Transverse colon (tissue), 4 donors: ENCODE measurements at regions not wholly inside any gene's neighbourhood (a gene's known extent, or its start where the extent isn't known, plus 50 kb on each side); places are given as distances from the start of the nearest gene placed in this dataset.
A peak's percentile ranks its signal among the peaks of the same experiment; 100 is the strongest.

ENCODE experiments used
- DNase-seq: peaks from one replicate; pipeline ENCODE4 v3.0.0-alpha.2; 2019
- H3K27ac ChIP-seq, 4 donors: fragments of 200-600 bp; sonication (generic); 2 replicates each; pipeline ENCODE4 v1.5.1; 2016 to 2018; ENCODE audit warnings: inconsistent platforms in 4 of 4
- H3K27me3 ChIP-seq: fragments of 200-600 bp; sonication (generic); 2 replicates; pipeline ENCODE4 v1.5.1; 2017; ENCODE audit warnings: inconsistent platforms
- H3K36me3 ChIP-seq, 4 donors: fragments of 200-600 bp; sonication (generic); 2 replicates each; pipeline ENCODE4 v1.5.1; 2017 to 2019; ENCODE audit warnings: inconsistent platforms in 4 of 4
- H3K4me1 ChIP-seq, 4 donors: fragments of 200-600 bp; sonication (generic); 2 replicates each; pipeline ENCODE4 v1.5.1; 2017 to 2020; ENCODE audit warnings: inconsistent platforms in 4 of 4
- H3K4me3 ChIP-seq, 4 donors: fragments of 200-600 bp; sonication (generic); 1 replicate in 1 of 4; 2 replicates in 3 of 4; pipeline versions ENCODE4 v1.5.1 to v1.6.1; 2017 to 2019; ENCODE audit warnings: inconsistent platforms in 4 of 4
- H3K9me3 ChIP-seq, 2 donors: fragments of 200-600 bp; sonication (generic); 2 replicates each; pipeline ENCODE4 v1.5.1; 2017 to 2019; ENCODE audit warnings: inconsistent platforms in 2 of 2
- EP300 ChIP-seq: sonication (generic); formaldehyde crosslinking; IDR thresholded peaks from one replicate; pipeline ENCODE4 v1.6.1; 2017; ENCODE audit warnings: antibody characterized with exemption, low read depth
- POLR2A ChIP-seq: fragments of 450-650 bp; IDR thresholded peaks from one replicate; pipeline ENCODE4 v1.6.1; 2016; ENCODE audit warnings: antibody characterized with exemption, mild to moderate bottlenecking, moderate library complexity
- POLR2AphosphoS5 ChIP-seq, 3 donors: sonication (generic); formaldehyde crosslinking; IDR thresholded peaks; one replicate each; pipeline ENCODE4 v1.6.1; 2016; ENCODE audit warnings: antibody characterized with exemption in 3 of 3
- WGBS, 2 donors: methylation state at CpG; one replicate each; pipeline ENCODE4 v1.1.5; 2018; ENCODE audit warnings: low coverage in 1 of 2; 5-methylcytosine and 5-hydroxymethylcytosine counted together
- in situ Hi-C, 4 donors: fragments of 200-750 bp; cut with MboI; loops; one replicate each; pipeline versions ENCODE4 v1.15.0 to v1.15.1; 2017; ENCODE audit warnings: low sequenced_read_pairs in 3 of 4, low pct_ligation_motif_present in 1 of 4, low pct_unique_long_range_greater_than_20kb in 1 of 4
- intact Hi-C: fragments of 100-400 bp; cut with DNase I; formaldehyde crosslinking; loops from one replicate; pipeline ENCODE4 v1.15.1; 2023; ENCODE audit warnings: low total_unique reads
- TF ChIP-seq, protein P1 (sequence below), 5 experiments: fragments of 200-600 bp in 3 of 5; fragments of 450-650 bp in 2 of 5; sonication (generic) in 3 of 5; IDR thresholded peaks; 1 replicate in 2 of 5; 2 replicates in 3 of 5; pipeline ENCODE4 v1.5.1; 2016 to 2017; ENCODE audit warnings: antibody characterized with exemption in 5 of 5, inconsistent platforms in 3 of 5, mild to moderate bottlenecking in 2 of 5, moderate library complexity in 1 of 5

DNA sequence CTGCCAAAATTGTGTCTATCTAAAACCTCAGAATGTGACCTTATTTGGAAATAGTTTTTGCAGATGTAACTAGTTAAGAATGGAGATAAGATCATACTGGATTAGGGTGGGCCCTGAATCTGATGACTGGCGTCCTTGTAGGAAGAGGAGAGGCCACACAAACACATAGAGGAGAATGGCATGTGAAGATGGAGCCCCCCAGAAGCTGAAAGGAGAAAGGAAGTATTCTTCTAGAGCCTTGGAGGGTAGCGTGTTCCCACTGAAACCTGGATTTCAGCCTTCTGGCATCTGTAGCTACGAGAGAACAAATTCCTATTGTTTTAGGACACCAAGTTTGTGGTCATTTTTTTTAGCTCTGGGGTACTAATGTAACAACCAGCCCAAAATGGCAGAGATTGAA lies 423.0 kb upstream of the TPM1 start:
- no peak overlapping the region for H3K4me3 ChIP-seq
- in situ Hi-C loops = no loop called here
- intact Hi-C loops = no loop called here
- no peaks in the 10 kb centered on the region for H3K27me3 ChIP-seq
- H3K4me1 ChIP-seq = peaks cover 0 to 17% (median 7%) of the 10 kb centered on the region in 4 donors
- 57 to 84% methylated on average over 1 to 3 of the region's 3 CpGs for WGBS, 2 donors
- no peak overlapping the region for H3K27ac ChIP-seq
- TF ChIP-seq, protein P1, sequence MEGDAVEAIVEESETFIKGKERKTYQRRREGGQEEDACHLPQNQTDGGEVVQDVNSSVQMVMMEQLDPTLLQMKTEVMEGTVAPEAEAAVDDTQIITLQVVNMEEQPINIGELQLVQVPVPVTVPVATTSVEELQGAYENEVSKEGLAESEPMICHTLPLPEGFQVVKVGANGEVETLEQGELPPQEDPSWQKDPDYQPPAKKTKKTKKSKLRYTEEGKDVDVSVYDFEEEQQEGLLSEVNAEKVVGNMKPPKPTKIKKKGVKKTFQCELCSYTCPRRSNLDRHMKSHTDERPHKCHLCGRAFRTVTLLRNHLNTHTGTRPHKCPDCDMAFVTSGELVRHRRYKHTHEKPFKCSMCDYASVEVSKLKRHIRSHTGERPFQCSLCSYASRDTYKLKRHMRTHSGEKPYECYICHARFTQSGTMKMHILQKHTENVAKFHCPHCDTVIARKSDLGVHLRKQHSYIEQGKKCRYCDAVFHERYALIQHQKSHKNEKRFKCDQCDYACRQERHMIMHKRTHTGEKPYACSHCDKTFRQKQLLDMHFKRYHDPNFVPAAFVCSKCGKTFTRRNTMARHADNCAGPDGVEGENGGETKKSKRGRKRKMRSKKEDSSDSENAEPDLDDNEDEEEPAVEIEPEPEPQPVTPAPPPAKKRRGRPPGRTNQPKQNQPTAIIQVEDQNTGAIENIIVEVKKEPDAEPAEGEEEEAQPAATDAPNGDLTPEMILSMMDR (IDR thresholded peaks at IDR 0.05) = no peak
- TF ChIP-seq POLR2A (no peak), EP300 (no peak), POLR2AphosphoS5 (IDR thresholded peaks at IDR 0.05) (no peak)
- no peak for DNase-seq
- no peaks in the 10 kb centered on the region for H3K36me3 ChIP-seq
- H3K9me3 ChIP-seq = no peaks in the 10 kb centered on the region

DNA sequence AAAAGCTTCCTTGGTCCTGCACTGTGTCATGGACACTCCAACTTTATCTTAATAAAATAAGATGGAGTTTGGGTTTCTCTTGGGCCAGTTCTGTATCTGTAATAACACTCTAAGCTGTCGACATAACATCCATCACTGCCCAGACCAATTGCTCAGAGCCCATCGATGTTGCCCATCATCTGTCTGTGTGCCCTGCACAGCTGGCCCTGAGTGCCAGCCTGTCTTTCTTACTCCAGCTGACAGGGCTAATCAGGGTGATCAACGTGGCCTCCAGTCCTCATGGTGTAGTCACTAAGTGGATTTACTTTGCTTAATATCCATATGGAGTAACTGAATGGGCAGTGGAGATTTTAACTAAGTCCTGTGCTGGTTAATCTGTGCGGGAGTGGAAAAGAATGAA lies 419.8 kb upstream of the TPM1 start:
- Histone ChIP-seq H3K4me1 (peaks cover 0 to 26% (median 7%) of the 10 kb centered on the region in 4 donors), H3K27ac (no peak overlapping the region), H3K27me3 (no peaks in the 10 kb centered on the region), H3K4me3 (no peak overlapping the region), H3K36me3 (no peaks in the 10 kb centered on the region), H3K9me3 (no peaks in the 10 kb centered on the region)
- DNase-seq = no peak
- intact Hi-C loops = no loop called here
- in situ Hi-C loops = no loop called here
- WGBS, 2 donors = 79 to 83% methylated on average over 1 to 4 of the region's 4 CpGs
- TF ChIP-seq POLR2A (no peak), POLR2AphosphoS5 (IDR thresholded peaks at IDR 0.05) (no peak), EP300 (no peak)
- TF ChIP-seq, protein P1 (IDR thresholded peaks at IDR 0.05) = no peak

DNA sequence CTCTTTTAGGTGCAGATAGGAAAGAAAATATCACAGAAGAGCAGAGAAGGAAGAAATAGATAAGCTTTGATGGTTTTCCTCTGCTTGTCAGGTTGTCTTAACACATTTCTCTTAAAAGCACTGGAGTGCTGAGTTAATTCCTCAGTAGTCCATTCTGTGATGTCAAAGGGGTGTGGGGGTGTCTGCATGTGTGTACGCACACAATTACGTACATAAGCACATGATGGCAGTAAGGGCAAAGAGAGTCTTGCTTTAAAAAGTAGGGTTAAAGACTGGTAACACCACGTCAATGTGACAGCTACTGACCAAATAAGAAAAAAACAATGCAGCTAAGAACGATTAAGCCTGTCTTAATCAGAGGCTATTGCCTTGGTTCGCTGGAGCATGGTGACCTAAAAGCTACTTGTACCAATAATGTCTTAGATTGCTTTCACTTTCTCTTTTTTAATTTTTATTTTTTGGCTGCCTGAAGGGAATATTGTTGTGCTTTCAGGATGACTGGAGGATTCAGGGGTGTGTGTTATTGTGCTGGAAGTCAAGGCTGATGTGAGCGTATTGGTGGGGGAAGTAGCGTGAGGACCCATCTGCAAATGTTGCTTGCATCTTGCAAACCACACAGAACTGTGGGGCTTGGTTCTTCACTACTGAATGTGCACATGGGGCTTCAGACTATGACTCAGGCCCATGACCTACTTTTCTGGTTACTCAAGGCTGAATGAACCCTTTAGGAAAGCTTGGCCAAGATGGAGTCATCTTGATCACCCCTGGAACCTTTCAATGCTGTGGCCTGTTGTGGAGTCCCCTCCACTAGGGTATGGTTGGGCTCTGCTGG lies 417.8 kb upstream of the TPM1 start:
- DNase-seq = no peak
- Histone ChIP-seq H3K27me3 (no peaks in the 10 kb centered on the region), H3K4me1 (peaks cover 0 to 14% (median 3%) of the 10 kb centered on the region in 4 donors), H3K9me3 (no peaks in the 10 kb centered on the region), H3K27ac (peak overlapping the region; percentile 5 to 26 (median 23)), H3K4me3 (no peak overlapping the region), H3K36me3 (no peaks in the 10 kb centered on the region)
- in situ Hi-C loops = no loop called here
- intact Hi-C loops = no loop called here
- no peak for TF ChIP-seq EP300
- WGBS, 2 donors = 67 to 69% methylated on average over 6 to 7 of the region's 7 CpGs

DNA sequence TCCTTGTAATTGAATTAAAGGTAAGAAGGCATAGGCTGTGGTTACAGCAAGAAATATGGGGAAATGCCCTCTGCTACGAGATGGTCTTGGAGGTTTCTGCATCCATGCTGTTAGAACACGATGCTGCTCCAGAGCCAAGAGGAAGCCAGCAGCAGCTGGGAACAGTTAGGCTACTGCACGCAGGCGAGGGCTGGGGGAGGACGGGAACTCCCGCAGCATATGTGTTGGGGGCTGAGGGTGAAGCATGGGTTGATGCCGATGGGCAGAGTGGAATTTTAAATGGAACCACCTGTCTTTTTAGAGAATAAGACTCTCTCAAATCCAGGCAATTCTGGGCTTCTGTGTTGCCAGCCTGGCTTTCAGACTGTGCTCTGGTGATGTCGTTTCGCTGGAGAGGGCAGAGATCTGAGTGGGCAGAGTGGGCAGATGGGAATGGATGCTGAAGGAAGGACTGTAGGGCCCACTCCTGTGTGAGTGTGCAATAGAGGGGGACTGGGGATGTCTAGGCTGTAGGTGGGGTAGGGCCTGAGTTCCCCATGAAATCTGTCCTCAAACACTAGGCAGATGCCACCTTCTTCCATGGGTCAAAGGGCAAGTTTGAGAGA lies 417.0 kb upstream of the TPM1 start:
- no peak for TF ChIP-seq EP300
- TF ChIP-seq POLR2AphosphoS5 (IDR thresholded peaks at IDR 0.05) = no peak
- no peak for TF ChIP-seq POLR2A
- no peaks in the 10 kb centered on the region for H3K9me3 ChIP-seq

DNA sequence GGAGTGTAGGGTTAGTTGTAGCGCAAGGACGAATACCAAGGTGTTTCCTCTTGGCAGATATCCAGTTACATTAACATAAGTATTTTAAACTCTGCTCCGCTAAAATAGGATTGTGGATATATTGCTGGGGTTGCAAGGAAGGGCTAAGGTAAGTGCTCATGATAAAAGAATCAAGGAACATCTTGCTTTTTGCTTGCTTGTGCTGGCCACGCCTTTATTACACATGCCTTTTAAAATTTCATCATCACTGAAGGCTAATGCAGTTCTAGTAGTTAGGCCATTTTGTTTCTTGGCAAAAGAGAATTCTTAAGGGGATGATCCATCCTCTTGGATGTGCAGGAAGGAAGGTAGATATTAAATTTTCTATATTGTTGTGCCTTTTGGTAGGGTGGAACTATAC lies 415.6 kb upstream of the TPM1 start:
- in situ Hi-C loops = no loop called here
- TF ChIP-seq EP300 (no peak), POLR2A (no peak), POLR2AphosphoS5 (IDR thresholded peaks at IDR 0.05) (no peak)
- TF ChIP-seq, protein P1 (IDR thresholded peaks at IDR 0.05) = no peak
- WGBS, 2 donors = 86 to 96% methylated on average over 4 of the region's 4 CpGs
- Histone ChIP-seq H3K4me3 (no peak overlapping the region), H3K9me3 (no peaks in the 10 kb centered on the region), H3K36me3 (no peaks in the 10 kb centered on the region), H3K4me1 (peaks cover 0 to 11% (median 0%) of the 10 kb centered on the region in 4 donors), H3K27me3 (no peaks in the 10 kb centered on the region), H3K27ac (no peak overlapping the region)
- DNase-seq = no peak
- intact Hi-C loops = no loop called here

More for the DNA sequence above, 417.0 kb upstream of the TPM1 start:
- DNase-seq = no peak
- Histone ChIP-seq H3K36me3 (no peaks in the 10 kb centered on the region), H3K4me1 (peaks cover 0 to 11% (median 0%) of the 10 kb centered on the region in 4 donors), H3K27me3 (no peaks in the 10 kb centered on the region), H3K27ac (peak overlapping the region; percentile 5 to 26 (median 22)), H3K4me3 (no peak overlapping the region)
- 73 to 80% methylated on average over 4 to 9 of the region's 9 CpGs for WGBS, 2 donors
- in situ Hi-C loops = no loop called here
- intact Hi-C loops = no loop called here
